ENCODE measurements at regions not wholly inside any gene's neighbourhood (a gene's known extent, or its start where the extent isn't known, plus 50 kb on each side); places are given as distances from the start of the nearest gene placed in this dataset.

DNA sequence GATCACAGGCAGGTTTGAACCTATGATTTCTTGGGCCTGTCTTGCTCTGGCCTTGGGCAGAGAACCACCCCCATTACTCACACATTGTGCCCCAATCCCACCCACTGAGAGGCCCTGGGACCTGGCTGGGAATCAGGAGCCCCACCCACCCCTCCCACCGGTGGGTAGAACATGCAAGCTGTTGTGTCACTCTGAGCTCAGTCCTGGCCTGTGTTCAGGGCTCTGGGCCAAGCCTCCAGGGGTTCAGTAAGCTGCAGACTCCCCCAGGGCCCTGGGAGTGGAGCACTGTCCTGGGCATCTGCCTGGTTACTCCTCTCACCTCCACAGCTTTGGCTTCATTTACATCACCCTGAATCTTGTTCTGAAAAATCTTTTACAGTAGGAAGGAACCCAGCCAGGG is 270.5 kb downstream of the RRAGC start:
- H3K27me3 ChIP-seq (ENCODE audit: control insufficient read depth in 2 of 2, insufficient read depth in 2 of 2, low read length in 2 of 2) = peaks cover 0 to 1% of the 10 kb centered on the region in 2 experiments
- H2AFZ ChIP-seq (ENCODE audit: low read depth, low read length) = no peak overlapping the region
- no peak overlapping the region for H3K4me2 ChIP-seq (ENCODE audit: insufficient read depth, low read length)
- no peaks in the 10 kb centered on the region for H3K79me2 ChIP-seq (ENCODE audit: control insufficient read depth, insufficient read depth, low read length)
- TF ChIP-seq, protein P1, sequence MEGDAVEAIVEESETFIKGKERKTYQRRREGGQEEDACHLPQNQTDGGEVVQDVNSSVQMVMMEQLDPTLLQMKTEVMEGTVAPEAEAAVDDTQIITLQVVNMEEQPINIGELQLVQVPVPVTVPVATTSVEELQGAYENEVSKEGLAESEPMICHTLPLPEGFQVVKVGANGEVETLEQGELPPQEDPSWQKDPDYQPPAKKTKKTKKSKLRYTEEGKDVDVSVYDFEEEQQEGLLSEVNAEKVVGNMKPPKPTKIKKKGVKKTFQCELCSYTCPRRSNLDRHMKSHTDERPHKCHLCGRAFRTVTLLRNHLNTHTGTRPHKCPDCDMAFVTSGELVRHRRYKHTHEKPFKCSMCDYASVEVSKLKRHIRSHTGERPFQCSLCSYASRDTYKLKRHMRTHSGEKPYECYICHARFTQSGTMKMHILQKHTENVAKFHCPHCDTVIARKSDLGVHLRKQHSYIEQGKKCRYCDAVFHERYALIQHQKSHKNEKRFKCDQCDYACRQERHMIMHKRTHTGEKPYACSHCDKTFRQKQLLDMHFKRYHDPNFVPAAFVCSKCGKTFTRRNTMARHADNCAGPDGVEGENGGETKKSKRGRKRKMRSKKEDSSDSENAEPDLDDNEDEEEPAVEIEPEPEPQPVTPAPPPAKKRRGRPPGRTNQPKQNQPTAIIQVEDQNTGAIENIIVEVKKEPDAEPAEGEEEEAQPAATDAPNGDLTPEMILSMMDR (IDR thresholded peaks at IDR 0.05; ENCODE audit: extremely low read depth in 1 of 2, insufficient read depth in 1 of 2, low read depth in 1 of 2, low read length in 2 of 2) = no peak
- no peak for TF ChIP-seq EZH2 (IDR thresholded peaks at IDR 0.05; ENCODE audit: borderline replicate concordance, low read depth, low read length, severe bottlenecking)
- no peak for TF ChIP-seq JUN (IDR thresholded peaks at IDR 0.05; ENCODE audit: borderline replicate concordance, insufficient read depth, insufficient read length, low read depth)
- no peak for TF ChIP-seq POLR2A (IDR thresholded peaks at IDR 0.05; ENCODE audit: low read depth, low read length)
- TF ChIP-seq GATA2 (IDR thresholded peaks at IDR 0.05; ENCODE audit: insufficient read depth, insufficient read length, low read depth, low read length) = no peak
- TF ChIP-seq POLR2AphosphoS5 (IDR thresholded peaks at IDR 0.05; ENCODE audit: insufficient read depth, low read depth, low read length) = no peak
- TF ChIP-seq, protein P2, sequence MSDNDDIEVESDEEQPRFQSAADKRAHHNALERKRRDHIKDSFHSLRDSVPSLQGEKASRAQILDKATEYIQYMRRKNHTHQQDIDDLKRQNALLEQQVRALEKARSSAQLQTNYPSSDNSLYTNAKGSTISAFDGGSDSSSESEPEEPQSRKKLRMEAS (IDR thresholded peaks at IDR 0.05; ENCODE audit: insufficient read depth, insufficient read length) = no peak
- no peak for TF ChIP-seq MYC (IDR thresholded peaks at IDR 0.05; ENCODE audit: low read depth, low read length)
- no peak for TF ChIP-seq FOS (IDR thresholded peaks at IDR 0.05; ENCODE audit: borderline replicate concordance, insufficient read depth, low read length)
- no peaks in the 10 kb centered on the region for H3K4me1 ChIP-seq (ENCODE audit: control insufficient read depth, extremely low read depth, insufficient read depth, low read length)
- POLR2A ChIA-PET = no interaction called here
- H3K9ac ChIP-seq (replicated peaks; ENCODE audit: extremely low read depth, insufficient read depth, low read length) = no peak overlapping the region
- no peak overlapping the region for H3K4me3 ChIP-seq (replicated peaks in 1 of 3; ENCODE audit: insufficient read depth in 1 of 3, low read depth in 1 of 3, low read length in 3 of 3)
- H3K36me3 ChIP-seq (ENCODE audit: control insufficient read depth in 2 of 2, extremely low read depth in 1 of 2, insufficient read depth in 2 of 2, low read length in 2 of 2) = no peaks in the 10 kb centered on the region
- DNase-seq (ENCODE audit: low read depth, low spot score) (no peak), FAIRE-seq (no peak)
- no peaks in the 10 kb centered on the region for H4K20me1 ChIP-seq (replicated peaks; ENCODE audit: control insufficient read depth, extremely low read depth, insufficient read depth, low read length)
- BruUV-seq (replicated peaks) = no TSS peak
- dilution Hi-C loops (cut with MboI; ENCODE audit: extremely low pct_ligation_motif_present, low sequenced_read_pairs) (no loop called here), intact Hi-C loops (cut with micrococcal nuclease) (no loop called here)
- CTCF ChIA-PET = no interaction called here
- H3K9me1 ChIP-seq (replicated peaks; ENCODE audit: control insufficient read depth, extremely low read depth, insufficient read depth, low read length) = no peaks in the 10 kb centered on the region
- no peak overlapping the region for H3K27ac ChIP-seq (ENCODE audit: insufficient read depth, low read depth, low read length)
- H3K9me3 ChIP-seq (replicated peaks; ENCODE audit: control insufficient read depth, insufficient read depth, low read length) = no peaks in the 10 kb centered on the region
